ENCODE measurements at regions not wholly inside any gene's neighbourhood (a gene's known extent, or its start where the extent isn't known, plus 50 kb on each side); places are given as distances from the start of the nearest gene placed in this dataset.

DNA sequence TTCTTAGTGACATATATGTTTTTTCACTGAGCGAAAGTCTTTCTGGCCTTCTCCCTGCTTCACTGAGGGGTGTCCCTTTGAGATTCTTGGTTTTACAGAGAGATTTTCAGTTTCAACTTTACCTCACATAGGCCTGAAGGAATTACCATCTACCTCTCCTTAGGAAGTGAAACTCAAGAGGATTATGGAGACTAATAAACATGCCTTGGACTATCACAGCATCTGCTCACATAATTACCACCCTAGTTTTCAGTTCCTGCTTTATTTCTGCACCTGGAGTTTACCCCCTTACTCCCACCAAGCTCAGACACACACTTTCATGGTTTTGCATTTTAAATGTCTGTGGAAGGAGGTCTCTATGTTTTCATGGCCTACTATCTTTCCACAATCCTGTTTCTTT, 118.3 kb upstream of the SCAF11 start:
- ChIA-PET POLR2A (interaction anchor here (0.7 kb wide), 1 partner anchor 196 kb away, joined by 3 read pairs; no protein-coding TSS in a partner anchor), CTCF (interaction anchor here (5.0 kb wide), 1 partner anchor 16 kb away, joined by 33 read pairs; no protein-coding TSS in a partner anchor)
- no peak overlapping the region for H3K4me2 ChIP-seq
- H3K27me3 ChIP-seq (ENCODE audit: insufficient read depth), result no peaks in the 10 kb centered on the region
- no peak overlapping the region for H3K9ac ChIP-seq
- H3K4me3 ChIP-seq (ENCODE audit: low read depth in 2 of 2, low read length in 1 of 2), result no peak overlapping the region
- H3K9me3 ChIP-seq, result peaks cover 10% of the 10 kb centered on the region
- H2AFZ ChIP-seq (ENCODE audit: low read depth), result no peak overlapping the region
- WGBS (ENCODE audit: low lambda C conversion rate), result 74% methylated on average over 1 of the region's 1 CpG
- TF ChIP-seq FOSL2 (IDR thresholded peaks at IDR 0.05; ENCODE audit: borderline replicate concordance, low read depth) (no peak), NRF1 (IDR thresholded peaks at IDR 0.05; ENCODE audit: low read depth, low read length) (no peak), GATA2 (CRISPR knock-in tag; IDR thresholded peaks at IDR 0.05) (no peak), ELF1 (IDR thresholded peaks at IDR 0.05) (no peak), SIN3A (IDR thresholded peaks at IDR 0.05; ENCODE audit: borderline replicate concordance, low read depth, low read length) (no peak), JUND (IDR thresholded peaks at IDR 0.05) (no peak), FOXM1 (IDR thresholded peaks at IDR 0.05; ENCODE audit: low read depth) (no peak), RFX5 (IDR thresholded peaks at IDR 0.05; ENCODE audit: low read length) (no peak), EZH2phosphoT487 (IDR thresholded peaks at IDR 0.05; ENCODE audit: borderline replicate concordance, low read depth) (no peak)
- TF ChIP-seq, protein P1, sequence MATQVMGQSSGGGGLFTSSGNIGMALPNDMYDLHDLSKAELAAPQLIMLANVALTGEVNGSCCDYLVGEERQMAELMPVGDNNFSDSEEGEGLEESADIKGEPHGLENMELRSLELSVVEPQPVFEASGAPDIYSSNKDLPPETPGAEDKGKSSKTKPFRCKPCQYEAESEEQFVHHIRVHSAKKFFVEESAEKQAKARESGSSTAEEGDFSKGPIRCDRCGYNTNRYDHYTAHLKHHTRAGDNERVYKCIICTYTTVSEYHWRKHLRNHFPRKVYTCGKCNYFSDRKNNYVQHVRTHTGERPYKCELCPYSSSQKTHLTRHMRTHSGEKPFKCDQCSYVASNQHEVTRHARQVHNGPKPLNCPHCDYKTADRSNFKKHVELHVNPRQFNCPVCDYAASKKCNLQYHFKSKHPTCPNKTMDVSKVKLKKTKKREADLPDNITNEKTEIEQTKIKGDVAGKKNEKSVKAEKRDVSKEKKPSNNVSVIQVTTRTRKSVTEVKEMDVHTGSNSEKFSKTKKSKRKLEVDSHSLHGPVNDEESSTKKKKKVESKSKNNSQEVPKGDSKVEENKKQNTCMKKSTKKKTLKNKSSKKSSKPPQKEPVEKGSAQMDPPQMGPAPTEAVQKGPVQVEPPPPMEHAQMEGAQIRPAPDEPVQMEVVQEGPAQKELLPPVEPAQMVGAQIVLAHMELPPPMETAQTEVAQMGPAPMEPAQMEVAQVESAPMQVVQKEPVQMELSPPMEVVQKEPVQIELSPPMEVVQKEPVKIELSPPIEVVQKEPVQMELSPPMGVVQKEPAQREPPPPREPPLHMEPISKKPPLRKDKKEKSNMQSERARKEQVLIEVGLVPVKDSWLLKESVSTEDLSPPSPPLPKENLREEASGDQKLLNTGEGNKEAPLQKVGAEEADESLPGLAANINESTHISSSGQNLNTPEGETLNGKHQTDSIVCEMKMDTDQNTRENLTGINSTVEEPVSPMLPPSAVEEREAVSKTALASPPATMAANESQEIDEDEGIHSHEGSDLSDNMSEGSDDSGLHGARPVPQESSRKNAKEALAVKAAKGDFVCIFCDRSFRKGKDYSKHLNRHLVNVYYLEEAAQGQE (IDR thresholded peaks at IDR 0.05; ENCODE audit: low read depth, low read length), result no peak
- TF ChIP-seq, protein P2, sequence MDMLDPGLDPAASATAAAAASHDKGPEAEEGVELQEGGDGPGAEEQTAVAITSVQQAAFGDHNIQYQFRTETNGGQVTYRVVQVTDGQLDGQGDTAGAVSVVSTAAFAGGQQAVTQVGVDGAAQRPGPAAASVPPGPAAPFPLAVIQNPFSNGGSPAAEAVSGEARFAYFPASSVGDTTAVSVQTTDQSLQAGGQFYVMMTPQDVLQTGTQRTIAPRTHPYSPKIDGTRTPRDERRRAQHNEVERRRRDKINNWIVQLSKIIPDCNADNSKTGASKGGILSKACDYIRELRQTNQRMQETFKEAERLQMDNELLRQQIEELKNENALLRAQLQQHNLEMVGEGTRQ (IDR thresholded peaks at IDR 0.05; ENCODE audit: borderline replicate concordance, low read depth, low read length), result no peak
- TF ChIP-seq, protein P3, sequence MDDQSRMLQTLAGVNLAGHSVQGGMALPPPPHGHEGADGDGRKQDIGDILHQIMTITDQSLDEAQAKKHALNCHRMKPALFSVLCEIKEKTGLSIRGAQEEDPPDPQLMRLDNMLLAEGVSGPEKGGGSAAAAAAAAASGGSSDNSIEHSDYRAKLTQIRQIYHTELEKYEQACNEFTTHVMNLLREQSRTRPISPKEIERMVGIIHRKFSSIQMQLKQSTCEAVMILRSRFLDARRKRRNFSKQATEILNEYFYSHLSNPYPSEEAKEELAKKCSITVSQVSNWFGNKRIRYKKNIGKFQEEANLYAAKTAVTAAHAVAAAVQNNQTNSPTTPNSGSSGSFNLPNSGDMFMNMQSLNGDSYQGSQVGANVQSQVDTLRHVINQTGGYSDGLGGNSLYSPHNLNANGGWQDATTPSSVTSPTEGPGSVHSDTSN (IDR thresholded peaks at IDR 0.05), result no peak
- TF ChIP-seq, protein P4, sequence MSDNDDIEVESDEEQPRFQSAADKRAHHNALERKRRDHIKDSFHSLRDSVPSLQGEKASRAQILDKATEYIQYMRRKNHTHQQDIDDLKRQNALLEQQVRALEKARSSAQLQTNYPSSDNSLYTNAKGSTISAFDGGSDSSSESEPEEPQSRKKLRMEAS (IDR thresholded peaks at IDR 0.05; ENCODE audit: low read depth), result no peak
- TF ChIP-seq, protein P5, sequence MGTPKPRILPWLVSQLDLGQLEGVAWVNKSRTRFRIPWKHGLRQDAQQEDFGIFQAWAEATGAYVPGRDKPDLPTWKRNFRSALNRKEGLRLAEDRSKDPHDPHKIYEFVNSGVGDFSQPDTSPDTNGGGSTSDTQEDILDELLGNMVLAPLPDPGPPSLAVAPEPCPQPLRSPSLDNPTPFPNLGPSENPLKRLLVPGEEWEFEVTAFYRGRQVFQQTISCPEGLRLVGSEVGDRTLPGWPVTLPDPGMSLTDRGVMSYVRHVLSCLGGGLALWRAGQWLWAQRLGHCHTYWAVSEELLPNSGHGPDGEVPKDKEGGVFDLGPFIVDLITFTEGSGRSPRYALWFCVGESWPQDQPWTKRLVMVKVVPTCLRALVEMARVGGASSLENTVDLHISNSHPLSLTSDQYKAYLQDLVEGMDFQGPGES (IDR thresholded peaks at IDR 0.05; ENCODE audit: low read depth, low read length), result no peak
- no peaks in the 10 kb centered on the region for H3K79me2 ChIP-seq (ENCODE audit: insufficient read depth)
- H3K27ac ChIP-seq (ENCODE audit: low read depth in 2 of 2, low read length in 1 of 2), result no peak overlapping the region
- no peak for DNase-seq
- peaks cover 0 to 6% of the 10 kb centered on the region in 2 experiments; a peak in 1 of 4 replicates for H3K4me1 ChIP-seq (ENCODE audit: control insufficient read depth in 1 of 2, insufficient read depth in 2 of 2, low read depth in 1 of 2, low read length in 1 of 2)
- no peaks in the 10 kb centered on the region for H3K9me2 ChIP-seq
- no peaks in the 10 kb centered on the region for H3K36me3 ChIP-seq (replicated peaks in 1 of 2; ENCODE audit: control insufficient read depth in 1 of 2, insufficient read depth in 2 of 2, low read length in 1 of 2)
- no peaks in the 10 kb centered on the region for H4K20me1 ChIP-seq (ENCODE audit: insufficient read depth)
- no peaks in the 10 kb centered on the region for H3F3A ChIP-seq (replicated peaks; ENCODE audit: insufficient read depth)

Data from SK-N-SH (cell line).